ENCODE measurements at regions not wholly inside any gene's neighbourhood (a gene's known extent, or its start where the extent isn't known, plus 50 kb on each side); places are given as distances from the start of the nearest gene placed in this dataset.

DNA sequence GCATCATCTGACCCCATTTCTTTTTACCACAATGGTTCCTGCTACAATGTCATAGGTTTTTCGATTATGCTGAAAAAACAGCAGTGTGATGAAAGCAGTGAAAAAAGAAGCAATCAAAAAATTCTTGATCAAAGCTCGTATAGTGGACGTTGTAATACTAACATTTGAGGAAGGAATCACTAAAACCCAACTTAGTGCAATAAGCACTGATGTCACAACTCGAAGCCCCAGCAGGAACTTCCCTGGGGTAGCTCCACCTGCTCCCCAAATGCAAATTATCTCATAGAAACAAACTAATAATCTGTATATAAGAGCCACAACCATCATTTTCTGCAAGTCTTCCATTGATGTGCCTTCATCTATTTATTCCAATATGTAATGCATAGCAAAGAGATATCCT is 285.6 kb upstream of the SGK1 start:
- TF ChIP-seq CTCF (IDR thresholded peaks at IDR 0.05): no peak
- TF ChIP-seq POLR2A (IDR thresholded peaks at IDR 0.05): no peak

All from Peyer's patch (tissue), 4 donors.